Superior temporal gyrus (tissue), 1 donor: ENCODE measurements at regions not wholly inside any gene's neighbourhood (a gene's known extent, or its start where the extent isn't known, plus 50 kb on each side); places are given as distances from the start of the nearest gene placed in this dataset.

Source experiments
- DNase-seq: peaks from one replicate; pipeline ENCODE4 v3.0.0-alpha.2; 2016; ENCODE audit errors: extremely low spot score

GRCh38 chr4:1477045-1477840 lies 71.0 kb upstream of the NKX1-1 start:
- no peak for DNase-seq

- DNase-seq = no peak
Observed at GRCh38 chr4:1476140-1476513, 69.9 kb upstream of the NKX1-1 start.

GRCh38 chr4:1475277-1476139 lies 69.3 kb upstream of the NKX1-1 start:
- no peak for DNase-seq

DNA sequence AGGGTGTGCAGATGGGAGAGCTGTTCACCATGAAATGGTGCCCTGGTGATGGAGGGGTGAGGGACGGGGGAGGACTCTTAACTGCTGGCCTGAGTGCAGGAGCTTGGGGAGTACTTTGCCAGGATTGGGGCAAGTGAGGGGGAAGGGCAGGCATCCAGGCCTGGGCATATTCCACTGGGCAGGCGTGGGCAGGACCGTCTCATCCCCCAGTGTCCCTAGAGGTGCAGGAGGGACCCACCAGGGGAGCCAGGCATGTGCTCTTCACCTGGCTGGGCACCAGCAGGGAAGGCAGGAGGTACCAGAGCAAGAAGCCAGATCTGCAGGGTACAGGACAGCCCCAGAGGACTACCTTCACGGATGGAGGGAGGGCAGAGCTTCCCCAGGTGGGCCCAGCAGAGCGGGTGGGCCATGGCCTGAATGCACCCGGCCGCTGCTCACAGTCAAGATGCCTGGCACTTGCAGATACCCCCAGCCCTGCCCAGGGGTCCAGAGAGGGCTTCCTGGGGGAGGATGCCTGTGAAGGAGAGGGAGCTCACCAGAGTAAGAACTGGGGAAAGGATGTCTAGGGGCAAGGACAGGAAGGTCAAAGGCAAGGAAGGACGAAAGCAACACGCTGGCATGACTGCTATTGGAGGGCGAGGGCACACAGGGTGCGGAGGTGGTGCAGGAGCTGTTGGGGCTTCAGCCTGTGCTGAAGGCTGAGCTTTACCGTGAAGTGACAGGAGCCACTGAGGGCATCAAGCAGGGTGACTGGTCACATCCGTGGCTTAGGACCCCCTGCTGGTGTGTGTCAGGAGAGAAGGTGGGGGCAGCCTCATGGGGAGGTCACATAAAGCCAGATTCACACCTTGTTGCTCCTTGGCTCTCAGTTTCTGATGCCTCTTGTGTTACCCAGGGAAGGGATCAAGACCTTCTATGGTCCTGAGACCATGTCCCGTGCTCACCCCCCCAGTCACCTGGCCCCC lies 68.2 kb upstream of the NKX1-1 start:
- no peak for DNase-seq

DNA sequence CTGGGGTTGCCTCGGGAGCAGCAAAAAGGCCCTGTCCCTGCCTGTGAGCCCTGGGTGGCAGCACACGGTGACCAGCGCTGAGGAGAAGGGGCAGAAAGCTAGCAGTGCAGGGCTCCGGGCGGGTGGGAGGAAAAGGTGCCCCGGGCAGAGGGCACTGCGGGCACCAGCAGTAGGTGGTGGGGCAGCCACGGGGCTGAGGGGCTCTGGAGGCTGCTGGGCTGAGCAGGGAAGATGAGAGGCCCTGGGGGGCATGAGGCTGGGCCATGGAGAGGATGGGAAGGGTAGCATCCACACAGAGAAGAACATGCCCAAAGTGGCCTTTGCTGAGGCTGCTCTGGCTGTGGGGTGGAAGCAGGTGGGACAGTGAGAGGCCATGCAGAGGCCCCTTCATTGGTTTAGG lies 67.5 kb upstream of the NKX1-1 start:
- no peak for DNase-seq

- no peak for DNase-seq
Observed at GRCh38 chr4:1472911-1473518, 66.8 kb upstream of the NKX1-1 start.

DNA sequence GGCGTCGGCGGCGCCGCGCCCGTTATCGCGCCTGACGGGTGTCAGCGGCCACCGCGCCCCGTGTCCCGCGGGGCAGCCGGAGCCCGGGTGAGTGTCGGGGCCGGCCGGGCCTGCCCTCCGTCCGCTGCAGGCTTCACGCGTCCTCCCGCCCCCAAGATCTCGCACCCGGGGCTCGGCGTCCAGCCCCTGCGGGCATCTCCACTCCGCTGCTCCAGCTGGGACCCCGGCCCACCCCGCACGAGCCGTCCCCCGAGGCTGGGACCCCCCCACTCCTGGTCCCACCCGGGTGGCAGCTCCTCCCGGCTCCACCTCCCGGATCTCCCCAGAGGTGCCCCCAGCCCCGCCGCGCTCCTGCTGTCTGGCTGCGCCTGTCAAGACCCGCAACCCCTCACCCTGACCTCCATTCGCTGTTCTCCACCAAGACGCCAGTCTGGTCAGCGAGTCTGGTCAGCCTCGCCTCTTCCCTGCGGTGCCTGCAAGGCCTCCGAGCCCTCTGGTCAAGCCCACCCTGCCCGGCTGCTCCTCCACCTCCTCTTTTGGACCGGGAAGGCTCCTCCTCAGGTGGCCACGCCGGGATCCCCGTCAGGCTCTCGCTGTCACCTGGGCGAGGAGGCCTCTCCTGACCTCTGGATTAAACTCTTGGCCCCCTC lies 66.0 kb upstream of the NKX1-1 start:
- DNase-seq = no peak

- DNase-seq = no peak
Observed at GRCh38 chr4:1471443-1472147, 65.4 kb upstream of the NKX1-1 start.

- no peak for DNase-seq
Observed at GRCh38 chr4:1470816-1471442, 64.7 kb upstream of the NKX1-1 start.

- DNase-seq = no peak
Observed at GRCh38 chr4:1470393-1470670, 64.1 kb upstream of the NKX1-1 start.

- no peak for DNase-seq
Observed at GRCh38 chr4:1469607-1470392, 63.6 kb upstream of the NKX1-1 start.

- DNase-seq = no peak
Observed at GRCh38 chr4:1469043-1469442, 62.8 kb upstream of the NKX1-1 start.

GRCh38 chr4:1467581-1468458 lies 61.6 kb upstream of the NKX1-1 start:
- no peak for DNase-seq

DNA sequence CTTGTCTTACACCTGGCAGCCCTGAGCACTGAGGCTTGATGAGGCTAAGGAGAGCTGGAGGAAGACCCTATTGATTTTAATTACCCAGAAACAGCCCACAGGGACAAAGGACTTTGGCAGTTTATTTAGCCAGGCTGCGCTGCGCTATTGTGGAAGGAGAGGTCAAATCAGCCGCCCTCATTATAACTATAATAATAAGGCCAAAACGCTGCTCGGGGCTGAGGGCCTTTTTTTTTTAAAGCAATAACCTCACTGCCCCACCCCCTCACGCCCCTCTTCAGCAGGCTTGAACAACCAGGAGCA lies 60.6 kb upstream of the NKX1-1 start:
- DNase-seq = no peak

GRCh38 chr4:1466034-1466862 lies 60.0 kb upstream of the NKX1-1 start:
- no peak for DNase-seq

DNA sequence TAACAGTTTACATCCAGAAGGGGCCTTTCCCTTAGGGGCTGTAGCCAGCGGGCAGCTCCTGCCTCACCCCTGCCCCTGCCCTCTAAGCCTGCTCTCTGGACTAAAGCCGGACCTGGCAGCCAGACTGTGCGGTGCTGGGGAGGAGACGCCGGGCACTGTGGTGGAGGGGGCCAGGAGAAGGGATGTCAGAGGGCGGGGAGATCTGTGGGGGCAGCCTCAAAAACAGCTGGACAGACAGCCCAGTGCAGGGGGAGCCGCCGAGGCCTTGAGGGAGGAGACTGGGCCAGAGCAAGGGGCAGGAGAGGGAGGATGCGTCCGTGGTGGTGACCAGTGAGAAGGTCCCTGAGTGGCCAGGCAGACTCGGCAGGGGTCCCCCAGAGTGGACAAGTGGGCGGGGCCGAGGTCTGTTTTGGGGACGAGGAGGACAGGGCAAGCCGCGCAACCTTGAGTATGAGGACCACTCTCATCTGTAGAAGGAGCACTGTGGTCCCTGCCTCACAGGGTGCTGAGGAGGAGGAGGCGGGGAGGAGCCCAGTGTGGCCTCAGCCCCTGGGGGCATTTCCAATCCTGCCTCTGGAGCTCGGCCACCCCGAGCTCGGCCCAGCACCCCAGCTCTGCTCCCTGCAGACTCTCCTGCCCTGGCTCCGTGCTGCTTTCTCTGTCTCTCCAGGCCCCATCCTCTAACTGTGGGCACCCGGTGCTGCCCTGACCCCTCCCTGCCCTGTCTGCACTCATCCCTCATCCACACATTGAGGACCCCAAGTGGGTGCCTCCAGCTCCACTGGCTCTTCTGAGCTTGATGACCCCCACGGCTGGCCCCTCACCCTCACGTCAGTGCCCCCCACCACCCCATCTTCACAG lies 59.2 kb upstream of the NKX1-1 start:
- DNase-seq = no peak
